ENCODE measurements at regions not wholly inside any gene's neighbourhood (a gene's known extent, or its start where the extent isn't known, plus 50 kb on each side); places are given as distances from the start of the nearest gene placed in this dataset.

- TF ChIP-seq CTCF (IDR thresholded peaks at IDR 0.05; ENCODE audit: low read length), result no peak
- TF ChIP-seq EZH2 (IDR thresholded peaks at IDR 0.05; ENCODE audit: borderline replicate concordance, low read length), result no peak
Measured at GRCh38 chr10:52472406-52473146, 158.5 kb downstream of the DKK1 start.
